GM23338 (cell line): ENCODE measurements at regions not wholly inside any gene's neighbourhood (a gene's known extent, or its start where the extent isn't known, plus 50 kb on each side); places are given as distances from the start of the nearest gene placed in this dataset.

Experiments
- ATAC-seq: fragments of 200-7000 bp; cut with Tn5 transposase; 3 replicates; pipeline ENCODE4 v1.9.1; 2020
- DNase-seq: peaks from one replicate; pipeline ENCODE4 v3.0.0-alpha.2; 2015; ENCODE audit warnings: low spot score
- H2AFZ ChIP-seq: fragments of 200-600 bp; sonication (generic); 2 replicates; pipeline ENCODE4 v1.8.0; 2016; ENCODE audit warnings: antibody characterized with exemption, mild to moderate bottlenecking, moderate library complexity
- H3F3A ChIP-seq: fragments of 200-600 bp; sonication (generic); replicated peaks from 2 replicates; pipeline ENCODE4 v1.8.0; 2017; ENCODE audit warnings: antibody characterized with exemption, mixed run types, low read depth
- H3K27ac ChIP-seq: fragments of 200-600 bp; sonication (generic); 2 replicates; pipeline ENCODE4 v1.6.1; 2016; ENCODE audit warnings: low read depth
- H3K27me3 ChIP-seq: fragments of 200-600 bp; sonication (generic); 2 replicates; pipeline ENCODE4 v1.8.0; 2016; ENCODE audit warnings: mild to moderate bottlenecking, mixed run types, moderate library complexity; ENCODE audit not compliant: insufficient read depth
- H3K36me3 ChIP-seq: fragments of 200-600 bp; sonication (generic); 2 replicates; pipeline ENCODE4 v1.8.0; 2016; ENCODE audit warnings: mild to moderate bottlenecking; ENCODE audit not compliant: insufficient read depth
- H3K4me1 ChIP-seq: fragments of 200-600 bp; sonication (generic); 2 replicates; pipeline ENCODE4 v1.8.0; 2016; ENCODE audit warnings: mild to moderate bottlenecking, moderate library complexity; ENCODE audit not compliant: insufficient read depth
- H3K4me2 ChIP-seq: fragments of 200-600 bp; sonication (generic); 2 replicates; pipeline ENCODE4 v1.7.1; 2017; ENCODE audit warnings: mixed run types
- H3K4me3 ChIP-seq: fragments of 200-600 bp; sonication (generic); 2 replicates; pipeline ENCODE4 v1.6.1; 2016; ENCODE audit warnings: mixed run types
- H3K79me2 ChIP-seq: fragments of 200-600 bp; sonication (generic); replicated peaks from 2 replicates; pipeline ENCODE4 v1.8.0; 2017; ENCODE audit warnings: mild to moderate bottlenecking; ENCODE audit not compliant: insufficient read depth
- H3K9me2 ChIP-seq: fragments of 200-600 bp; sonication (generic); 2 replicates; pipeline ENCODE4 v1.8.0; 2017; ENCODE audit not compliant: insufficient read depth
- H4K20me1 ChIP-seq: fragments of 200-600 bp; sonication (generic); replicated peaks from 2 replicates; pipeline ENCODE4 v1.8.0; 2017; ENCODE audit warnings: mild to moderate bottlenecking; ENCODE audit not compliant: insufficient read depth
- H3K27ac Mint-ChIP-seq: 2 replicates; pipeline ENCODE4 v1.8.0; 2020; ENCODE audit warnings: inconsistent platforms, mild to moderate bottlenecking, moderate library complexity, mixed read lengths
- H3K27me3 Mint-ChIP-seq: 3 replicates; pipeline ENCODE4 v1.8.0; 2022; ENCODE audit warnings: low read depth, mild to moderate bottlenecking, moderate library complexity, mixed read lengths, inconsistent platforms; ENCODE audit not compliant: insufficient read depth, poor library complexity
- H3K36me3 Mint-ChIP-seq: 3 replicates; pipeline ENCODE4 v1.8.0; 2021; ENCODE audit warnings: low read depth, mild to moderate bottlenecking, inconsistent platforms, moderate library complexity, mixed read lengths
- H3K4me1 Mint-ChIP-seq: 3 replicates; pipeline ENCODE4 v1.8.0; 2020; ENCODE audit warnings: mild to moderate bottlenecking, inconsistent platforms, mixed read lengths
- H3K4me3 Mint-ChIP-seq: 3 replicates; pipeline ENCODE4 v1.8.0; 2021; ENCODE audit warnings: moderate library complexity, mild to moderate bottlenecking, inconsistent platforms, mixed read lengths
- H3K9me3 Mint-ChIP-seq: 3 replicates; pipeline ENCODE4 v1.8.0; 2020; ENCODE audit warnings: moderate library complexity, mild to moderate bottlenecking, inconsistent platforms, mixed read lengths
- CREB1 ChIP-seq: fragments of 250-450 bp; sonication (Bioruptor Pico); IDR thresholded peaks from 2 replicates; pipeline ENCODE4 v1.5.0; 2020; ENCODE audit warnings: low read depth, mild to moderate bottlenecking, moderate library complexity
- CTCF ChIP-seq, 2 experiments: fragments of 200-600 bp in 1 of 2; sonication (generic) in 1 of 2; conservative IDR thresholded peaks; 2 replicates each; pipeline versions ENCODE4 v1.5.1 to v1.6.1; 2016 to 2017; ENCODE audit warnings: antibody characterized with exemption in 2 of 2, low read depth in 2 of 2, mild to moderate bottlenecking in 2 of 2, moderate library complexity in 1 of 2
- ETS1 ChIP-seq: IDR thresholded peaks from 2 replicates; pipeline ENCODE4 v1.6.1; 2016; ENCODE audit warnings: antibody characterized with exemption
- EZH2 ChIP-seq: fragments of 200-600 bp; sonication (generic); IDR thresholded peaks from one replicate; pipeline ENCODE4 v1.8.0; 2017; ENCODE audit warnings: antibody characterized with exemption, mild to moderate bottlenecking, low read depth; ENCODE audit not compliant: unreplicated experiment
- JUNB ChIP-seq: IDR thresholded peaks from one replicate; pipeline ENCODE4 v1.6.1; 2016; ENCODE audit warnings: antibody characterized with exemption; ENCODE audit not compliant: unreplicated experiment
- NANOG ChIP-seq: IDR thresholded peaks from 2 replicates; pipeline ENCODE4 v1.6.1; 2016; ENCODE audit warnings: antibody characterized with exemption, borderline replicate concordance
- POLR2AphosphoS5 ChIP-seq: IDR thresholded peaks from 2 replicates; pipeline ENCODE4 v1.6.1; 2016; ENCODE audit warnings: antibody characterized with exemption, low read depth
- REST ChIP-seq: IDR thresholded peaks from one replicate; pipeline ENCODE4 v1.6.1; 2018; ENCODE audit warnings: antibody characterized with exemption; ENCODE audit not compliant: unreplicated experiment
- STAT1 ChIP-seq: IDR thresholded peaks from one replicate; pipeline ENCODE4 v1.6.1; 2016; ENCODE audit warnings: antibody characterized with exemption; ENCODE audit not compliant: unreplicated experiment
- ZNF331 ChIP-seq: fragments of 250-450 bp; sonication (Bioruptor Pico); IDR thresholded peaks from 2 replicates; pipeline ENCODE4 v1.5.0; 2020; ENCODE audit warnings: low read depth, mild to moderate bottlenecking, moderate library complexity
- ZNF462 ChIP-seq: fragments of 250-450 bp; sonication (Bioruptor Pico); IDR thresholded peaks from 2 replicates; pipeline ENCODE4 v1.5.0; 2020; ENCODE audit warnings: mild to moderate bottlenecking, moderate library complexity

GRCh38 chr12:85606455-85606854 is 229.8 kb downstream of the RASSF9 start (continued):
- TF ChIP-seq REST, result no peak
- no peak for TF ChIP-seq EZH2
- no peak for TF ChIP-seq NANOG
- TF ChIP-seq POLR2AphosphoS5, result no peak
- no peak for TF ChIP-seq ETS1
- TF ChIP-seq JUNB, result no peak
- TF ChIP-seq CREB1 (CRISPR knock-in tag), result no peak
- no peak for TF ChIP-seq ZNF331 (CRISPR knock-in tag)
- no peak for TF ChIP-seq STAT1

- H3K4me2 ChIP-seq, result no peak overlapping the region
- H3K4me1 ChIP-seq, result no peaks in the 10 kb centered on the region
- H3F3A ChIP-seq, result no peaks in the 10 kb centered on the region
- no peaks in the 10 kb centered on the region for H3K79me2 ChIP-seq
- no peaks in the 10 kb centered on the region for H4K20me1 ChIP-seq
- no peaks in the 10 kb centered on the region for H3K9me2 ChIP-seq
- Mint-ChIP-seq H3K4me3 (no peak overlapping the region), H3K9me3 (peaks cover 3% of the 10 kb centered on the region; the same call in 1 of the 3 replicates), H3K27ac (no peak overlapping the region), H3K27me3 (no peaks in the 10 kb centered on the region), H3K36me3 (no peaks in the 10 kb centered on the region), H3K4me1 (no peaks in the 10 kb centered on the region)
- ATAC-seq, result no peak
- no peak for DNase-seq
- no peak overlapping the region for H3K27ac ChIP-seq
- no peak overlapping the region for H3K4me3 ChIP-seq
- no peak overlapping the region for H2AFZ ChIP-seq
- no peaks in the 10 kb centered on the region for H3K27me3 ChIP-seq
- H3K36me3 ChIP-seq, result 0 out of 2 replicates have a peak, but pooled peaks cover 6% of the 10 kb centered on the region
- TF ChIP-seq STAT1 (no peak), EZH2 (no peak), ZNF462 (no peak), CTCF (conservative IDR thresholded peaks at IDR 0.05; ENCODE audit: low read depth in 2 of 2) (no peak), ETS1 (no peak), CREB1 (CRISPR knock-in tag) (no peak), ZNF331 (CRISPR knock-in tag) (no peak), POLR2AphosphoS5 (no peak), NANOG (no peak)
Observed at GRCh38 chr12:85609778-85610177, 226.4 kb downstream of the RASSF9 start.
